HG02840 (cell line): ENCODE measurements at regions not wholly inside any gene's neighbourhood (a gene's known extent, or its start where the extent isn't known, plus 50 kb on each side); places are given as distances from the start of the nearest gene placed in this dataset.

Source experiments
- ATAC-seq: cut with Tn5 transposase; IDR thresholded peaks from one replicate; pipeline ENCODE4 v1.9.1; 2021; ENCODE audit warnings: mild to moderate bottlenecking, moderate library complexity, moderate number of reproducible peaks; ENCODE audit not compliant: unreplicated experiment, low FRiP score

- no peak for ATAC-seq
Observed at GRCh38 chr9:20065046-20065445, 276.2 kb upstream of the SLC24A2 start.

DNA sequence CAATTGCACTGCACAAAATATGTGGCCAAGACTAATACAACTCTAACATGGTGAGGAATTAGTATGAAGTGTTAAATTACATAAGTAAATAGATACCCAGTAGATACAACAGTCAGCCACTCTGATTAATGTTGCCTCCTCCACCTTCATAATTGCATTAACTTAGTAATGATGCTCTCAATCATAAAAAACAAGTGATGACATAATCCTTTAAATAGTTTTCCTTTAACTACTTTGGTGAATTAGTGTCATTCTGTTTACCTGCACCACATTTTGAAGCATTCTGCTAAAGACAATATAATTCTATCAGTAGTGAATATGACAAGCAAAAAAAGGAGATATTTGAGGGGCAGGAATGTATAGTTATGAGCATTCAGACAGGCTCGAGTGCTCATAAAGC is 265.9 kb upstream of the SLC24A2 start:
- no peak for ATAC-seq

GRCh38 chr9:20048985-20049384 is 260.1 kb upstream of the SLC24A2 start:
- no peak for ATAC-seq

DNA sequence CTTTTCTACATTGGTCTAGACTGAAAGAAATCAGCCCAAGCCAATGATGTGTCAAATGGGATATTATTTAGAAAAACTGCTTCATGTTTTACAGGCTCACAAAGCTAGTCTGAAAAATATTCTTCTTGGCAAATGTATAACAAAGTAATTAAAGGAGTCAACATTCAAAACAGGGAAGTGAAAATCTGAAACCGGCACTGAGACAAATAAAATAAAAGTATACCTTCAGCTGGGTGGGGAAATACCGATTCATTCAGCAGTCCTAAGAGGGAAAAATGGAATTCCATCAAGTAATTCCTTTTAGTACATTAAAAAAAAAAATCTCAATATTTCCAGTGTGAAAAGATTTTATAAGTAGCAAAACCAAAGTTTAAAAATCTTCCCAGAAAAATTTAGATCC is 259.6 kb upstream of the SLC24A2 start:
- ATAC-seq: no peak

DNA sequence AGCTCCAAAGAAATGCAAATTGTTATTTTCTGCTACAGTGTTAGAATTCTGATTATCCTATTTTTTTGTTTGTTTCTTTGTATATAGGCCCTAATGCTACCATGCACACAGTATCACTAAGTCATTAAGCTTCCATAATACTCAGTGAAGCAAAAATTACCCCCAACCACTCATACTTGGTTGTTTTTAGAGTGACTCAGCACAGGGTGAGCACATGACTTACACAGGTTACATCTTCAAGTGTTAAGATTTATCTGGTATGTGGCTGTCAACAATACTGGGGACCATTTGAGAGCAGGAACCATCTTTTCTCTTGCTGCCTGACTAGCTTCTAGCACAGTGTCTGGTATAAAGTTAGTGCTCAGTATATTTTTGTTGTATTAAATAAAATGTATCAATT is 255.8 kb upstream of the SLC24A2 start:
- no peak for ATAC-seq

DNA sequence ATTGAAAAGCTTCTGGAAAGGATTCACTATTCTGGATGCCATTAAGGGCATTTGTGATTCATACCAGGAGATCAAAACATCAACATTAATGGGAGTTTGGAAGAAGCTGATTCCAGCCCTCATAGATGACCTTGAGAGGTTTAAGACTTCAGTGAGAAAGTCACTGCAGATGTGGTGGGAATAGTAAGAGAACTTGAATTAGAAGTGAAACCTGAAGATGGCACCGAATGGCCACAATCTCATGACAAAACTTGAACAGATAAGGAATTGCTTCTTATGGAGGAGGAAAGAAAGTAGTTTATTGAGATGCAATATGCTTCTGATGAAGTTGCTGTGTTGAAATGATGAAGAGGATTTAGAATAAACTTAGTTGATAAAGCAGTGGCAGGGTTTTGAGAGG is 254.6 kb upstream of the SLC24A2 start:
- no peak for ATAC-seq

- no peak for ATAC-seq
Observed at GRCh38 chr9:20043035-20043434, 254.2 kb upstream of the SLC24A2 start.

GRCh38 chr9:20042128-20042711 is 253.4 kb upstream of the SLC24A2 start:
- no peak for ATAC-seq

DNA sequence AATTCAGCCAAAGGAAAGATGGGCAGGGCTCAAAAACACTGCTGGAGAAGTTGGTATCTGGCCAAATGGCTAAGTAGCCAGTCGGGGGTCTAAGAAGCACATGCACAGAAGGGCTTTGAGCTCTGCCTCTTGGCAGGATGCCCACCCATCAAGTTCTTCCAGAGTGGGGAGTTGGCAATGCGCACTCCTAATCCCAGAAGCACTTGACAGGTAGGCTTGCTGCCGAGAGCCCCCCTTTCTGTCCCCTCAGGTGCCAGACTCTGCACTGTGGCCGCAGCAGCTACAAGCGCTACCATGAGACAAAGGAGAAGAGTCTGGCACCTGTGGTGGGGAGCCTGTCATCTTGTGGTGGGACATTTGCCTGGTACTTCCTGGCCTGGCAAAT is 252.9 kb upstream of the SLC24A2 start:
- no peak for ATAC-seq

GRCh38 chr9:20040991-20041696 is 252.3 kb upstream of the SLC24A2 start:
- no peak for ATAC-seq

DNA sequence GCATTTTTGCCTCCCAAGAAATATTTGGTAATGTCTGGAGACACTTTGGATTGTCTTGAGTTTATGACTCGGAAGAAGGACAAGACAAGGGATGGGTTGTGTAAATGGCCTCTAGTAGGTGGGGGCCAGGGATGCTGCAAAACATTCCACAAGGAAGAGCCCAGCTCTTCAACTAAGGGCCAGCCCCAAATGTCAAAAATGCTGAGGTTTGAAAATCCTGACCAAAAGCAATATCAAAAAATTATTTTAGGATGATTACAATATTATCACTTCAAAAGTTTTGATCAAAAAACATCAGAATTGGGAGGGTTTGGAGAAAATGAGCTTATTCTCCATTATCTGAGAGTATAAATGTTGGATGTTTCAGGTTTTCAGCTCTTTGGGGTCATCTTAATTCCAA is 248.9 kb upstream of the SLC24A2 start:
- ATAC-seq: no peak

DNA sequence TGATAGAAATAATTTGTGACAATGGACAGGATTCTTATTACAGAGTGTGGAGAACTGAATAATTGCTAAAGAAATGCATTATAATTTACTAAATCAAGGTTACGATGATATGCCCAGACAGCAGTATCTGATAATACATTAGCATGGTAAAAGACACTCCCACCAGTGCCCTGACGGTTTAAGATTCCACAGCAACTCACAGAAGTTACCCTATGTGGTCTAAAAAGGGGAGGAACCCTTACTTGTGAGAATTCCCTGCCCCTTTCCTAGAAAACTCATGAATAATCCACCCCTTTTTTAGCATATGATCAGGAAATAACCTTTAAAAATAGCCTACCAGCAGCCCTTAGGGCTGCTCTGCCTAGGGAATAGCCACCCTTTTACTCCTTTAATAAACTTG is 244.7 kb upstream of the SLC24A2 start:
- no peak for ATAC-seq

- ATAC-seq: no peak
Observed at GRCh38 chr9:20032413-20033006, 243.7 kb upstream of the SLC24A2 start.

DNA sequence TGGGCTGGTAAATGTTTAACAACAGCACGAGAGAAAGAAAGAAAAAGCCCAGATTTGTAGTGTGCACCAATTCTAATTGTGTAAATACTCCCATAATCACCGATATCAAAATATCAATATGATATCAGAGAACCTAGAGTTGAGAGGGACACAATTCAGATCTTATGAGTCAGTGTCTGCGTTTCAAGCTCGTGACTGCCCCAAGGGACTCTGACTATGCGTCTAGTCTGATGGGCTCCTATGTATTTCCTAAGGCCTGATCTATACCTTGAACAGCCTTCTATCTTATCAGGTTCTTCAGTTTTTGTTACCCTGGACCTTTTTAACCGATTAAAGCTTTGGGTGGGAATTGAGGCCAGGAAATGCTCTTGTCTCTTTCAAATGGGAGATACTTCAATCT is 243.0 kb upstream of the SLC24A2 start:
- no peak for ATAC-seq

DNA sequence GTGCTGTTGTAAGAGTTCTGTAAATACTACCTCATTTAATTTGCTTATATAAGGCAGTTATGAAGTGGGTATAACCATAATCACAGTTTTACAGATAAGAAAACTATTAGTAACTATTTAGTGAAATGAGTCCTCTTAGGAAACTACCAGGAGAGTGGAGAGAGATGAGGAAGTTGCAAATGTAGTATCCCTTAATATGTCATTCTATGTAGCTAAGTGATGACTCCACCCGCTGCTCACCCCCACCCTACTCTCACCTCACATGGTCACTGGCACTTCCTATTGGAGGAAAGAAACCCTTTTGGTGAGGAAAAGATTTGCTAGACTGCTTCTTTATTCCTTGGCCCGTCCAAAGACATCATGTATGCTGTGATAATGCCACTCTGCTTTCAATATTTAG is 241.8 kb upstream of the SLC24A2 start:
- no peak for ATAC-seq

DNA sequence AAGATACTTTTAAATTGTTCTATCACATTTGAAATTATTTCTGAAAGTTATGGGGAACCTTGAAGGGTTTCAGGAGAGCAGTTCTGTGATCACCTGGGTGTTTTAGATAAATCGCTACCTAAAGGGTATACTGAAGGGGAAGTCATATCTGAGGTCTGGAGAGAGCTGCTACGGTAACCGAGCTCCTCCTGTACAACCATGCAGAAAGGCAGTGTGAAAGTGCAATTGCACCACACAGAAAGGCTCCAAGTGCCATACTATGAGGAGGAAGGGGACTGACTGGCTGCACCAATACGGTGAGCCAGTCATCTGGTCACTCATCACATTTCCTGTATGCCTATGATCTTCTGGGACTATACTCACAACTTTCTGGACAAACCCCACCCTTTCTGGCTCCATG is 241.4 kb upstream of the SLC24A2 start:
- ATAC-seq: no peak

GRCh38 chr9:20028849-20029231 is 240.0 kb upstream of the SLC24A2 start:
- no peak for ATAC-seq

DNA sequence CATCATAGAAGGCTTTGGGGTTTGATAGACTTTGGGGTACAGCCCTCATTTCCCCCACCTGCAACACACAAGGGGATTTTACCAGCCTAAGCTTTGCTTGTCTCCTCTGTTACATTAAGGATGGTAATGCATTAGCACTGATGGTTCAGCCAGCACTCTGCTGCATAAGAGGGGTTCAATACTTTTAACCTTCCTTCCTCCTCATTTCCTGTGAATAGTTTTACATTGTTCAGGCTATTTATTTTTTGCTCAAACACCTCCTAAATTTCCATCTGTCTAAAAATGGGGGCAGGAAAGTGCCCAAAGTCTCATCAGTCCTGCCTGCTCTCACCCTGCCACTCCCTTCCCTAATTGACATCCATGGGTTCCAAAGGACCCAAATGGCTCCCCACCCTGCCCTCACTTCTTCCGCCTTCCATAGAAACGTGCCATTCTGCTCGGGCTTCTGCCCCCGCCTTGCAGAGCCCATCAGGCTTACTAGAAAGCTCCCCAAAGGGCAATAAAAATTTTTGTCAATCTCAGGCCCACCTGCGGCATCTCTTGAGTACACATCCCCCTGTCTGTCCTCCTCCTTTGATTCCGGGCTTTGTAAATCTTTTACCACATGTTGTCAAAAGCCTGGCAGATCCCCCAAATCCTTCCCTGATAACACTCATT is 239.5 kb upstream of the SLC24A2 start:
- no peak for ATAC-seq

DNA sequence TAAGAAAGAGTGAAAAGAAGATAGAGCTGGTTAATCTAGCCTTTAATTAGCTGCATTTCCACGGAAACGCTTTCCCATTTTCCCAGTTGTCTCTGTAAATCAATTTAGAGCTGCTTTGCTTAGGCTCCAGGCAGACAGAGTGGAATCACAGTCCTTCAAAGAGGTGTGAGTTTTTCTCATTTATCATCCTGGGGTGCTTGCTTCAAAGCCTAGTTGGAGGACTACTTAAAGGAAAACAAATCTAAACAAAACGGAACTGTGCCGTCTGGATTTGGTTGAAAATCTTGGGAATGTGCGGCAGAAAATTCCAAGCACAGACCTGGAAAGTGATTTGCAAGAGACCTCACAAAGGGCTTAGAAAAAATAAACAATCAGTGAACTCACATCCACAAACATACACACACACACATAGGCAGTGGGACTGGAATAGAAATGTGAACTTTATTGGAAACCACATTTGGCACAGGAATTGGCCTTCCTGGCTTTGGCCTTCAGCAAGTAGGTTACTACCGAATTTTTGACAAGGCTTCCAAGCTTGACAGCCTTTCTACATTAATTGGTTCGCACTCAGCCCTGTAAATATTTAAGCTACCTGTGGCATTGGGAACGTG is 235.2 kb upstream of the SLC24A2 start:
- no peak for ATAC-seq

- ATAC-seq: no peak
Observed at GRCh38 chr9:20023210-20023905, 234.5 kb upstream of the SLC24A2 start.

- no peak for ATAC-seq
Observed at GRCh38 chr9:20022410-20022809, 233.6 kb upstream of the SLC24A2 start.
